Upper lobe of left lung (tissue), 4 donors: ENCODE measurements at regions not wholly inside any gene's neighbourhood (a gene's known extent, or its start where the extent isn't known, plus 50 kb on each side); places are given as distances from the start of the nearest gene placed in this dataset.

ENCODE experiments used
- POLR2AphosphoS5 ChIP-seq, 2 donors: sonication (generic); formaldehyde crosslinking; IDR thresholded peaks; one replicate each; pipeline ENCODE4 v1.5.1; 2017; ENCODE audit warnings: antibody characterized with exemption in 2 of 2
- TF ChIP-seq, protein P1 (sequence below), 6 experiments: fragments of 450-650 bp in 4 of 6; fragments of 200-600 bp in 2 of 6; sonication (generic) in 2 of 6; IDR thresholded peaks; one replicate each; pipeline ENCODE4 v1.5.1; 2016 to 2019; ENCODE audit warnings: antibody characterized with exemption in 6 of 6

DNA sequence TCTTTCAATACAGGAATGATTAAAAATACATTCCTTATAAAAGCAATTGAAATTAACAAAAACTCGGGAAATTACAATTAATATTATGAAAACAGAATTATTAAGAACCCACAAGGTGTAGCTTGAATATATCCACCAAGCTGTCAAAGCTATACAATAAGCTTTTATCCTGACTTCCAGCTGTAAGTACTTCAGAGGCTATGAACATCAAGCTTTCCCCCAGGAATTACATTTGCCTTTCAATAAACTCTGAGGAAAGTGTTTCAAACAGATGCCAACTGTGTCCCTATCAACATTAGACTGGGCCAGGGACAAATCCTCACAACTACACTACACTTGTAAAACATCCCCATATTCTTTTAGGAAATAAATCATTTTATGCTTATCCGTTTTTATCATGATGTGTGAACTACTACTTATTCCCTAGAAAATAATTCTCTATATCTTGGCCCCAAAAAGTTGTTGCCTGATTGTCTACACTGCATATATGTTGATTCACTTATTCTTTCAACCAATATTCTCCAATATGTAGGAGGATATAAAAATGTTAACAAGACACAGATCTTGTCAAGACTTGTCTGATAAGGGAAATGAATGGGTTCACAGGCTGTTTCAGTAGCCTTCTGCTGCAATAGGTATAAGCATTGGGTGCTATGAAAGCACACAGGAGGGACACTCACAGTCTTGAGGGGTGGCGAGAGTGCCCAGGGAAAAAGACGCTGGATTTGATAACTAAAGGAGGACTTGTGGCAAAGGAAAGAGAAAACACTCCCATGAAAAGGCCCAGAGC lies 494.1 kb downstream of the CENPC start:
- TF ChIP-seq, protein P1, sequence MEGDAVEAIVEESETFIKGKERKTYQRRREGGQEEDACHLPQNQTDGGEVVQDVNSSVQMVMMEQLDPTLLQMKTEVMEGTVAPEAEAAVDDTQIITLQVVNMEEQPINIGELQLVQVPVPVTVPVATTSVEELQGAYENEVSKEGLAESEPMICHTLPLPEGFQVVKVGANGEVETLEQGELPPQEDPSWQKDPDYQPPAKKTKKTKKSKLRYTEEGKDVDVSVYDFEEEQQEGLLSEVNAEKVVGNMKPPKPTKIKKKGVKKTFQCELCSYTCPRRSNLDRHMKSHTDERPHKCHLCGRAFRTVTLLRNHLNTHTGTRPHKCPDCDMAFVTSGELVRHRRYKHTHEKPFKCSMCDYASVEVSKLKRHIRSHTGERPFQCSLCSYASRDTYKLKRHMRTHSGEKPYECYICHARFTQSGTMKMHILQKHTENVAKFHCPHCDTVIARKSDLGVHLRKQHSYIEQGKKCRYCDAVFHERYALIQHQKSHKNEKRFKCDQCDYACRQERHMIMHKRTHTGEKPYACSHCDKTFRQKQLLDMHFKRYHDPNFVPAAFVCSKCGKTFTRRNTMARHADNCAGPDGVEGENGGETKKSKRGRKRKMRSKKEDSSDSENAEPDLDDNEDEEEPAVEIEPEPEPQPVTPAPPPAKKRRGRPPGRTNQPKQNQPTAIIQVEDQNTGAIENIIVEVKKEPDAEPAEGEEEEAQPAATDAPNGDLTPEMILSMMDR (IDR thresholded peaks at IDR 0.05): no peak
- no peak for TF ChIP-seq POLR2AphosphoS5 (IDR thresholded peaks at IDR 0.05)
